HUES48 (cell line): ENCODE measurements at regions not wholly inside any gene's neighbourhood (a gene's known extent, or its start where the extent isn't known, plus 50 kb on each side); places are given as distances from the start of the nearest gene placed in this dataset.

Source experiments
- H3K27ac ChIP-seq: one replicate; pipeline ENCODE4 v1.7.0; 2013; ENCODE audit warnings: low read depth, low read length, inconsistent platforms
- H3K27me3 ChIP-seq: 2 replicates; pipeline ENCODE4 v1.6.1; 2013; ENCODE audit warnings: mild to moderate bottlenecking, low read length; ENCODE audit not compliant: control insufficient read depth, insufficient read depth
- H3K36me3 ChIP-seq: 2 replicates; pipeline ENCODE4 v1.6.1; 2013; ENCODE audit warnings: low read length; ENCODE audit not compliant: control insufficient read depth, insufficient read depth
- H3K4me1 ChIP-seq: 2 replicates; pipeline ENCODE4 v1.6.1; 2013; ENCODE audit warnings: mild to moderate bottlenecking, low read length; ENCODE audit not compliant: control insufficient read depth, insufficient read depth
- H3K4me3 ChIP-seq: 2 replicates; pipeline ENCODE4 v1.5.1; 2013; ENCODE audit warnings: mild to moderate bottlenecking, low read depth, low read length
- H3K9ac ChIP-seq: 2 replicates; pipeline ENCODE4 v1.6.1; 2013; ENCODE audit warnings: mild to moderate bottlenecking, low read depth, low read length, moderate library complexity
- H3K9me3 ChIP-seq: 2 replicates; pipeline ENCODE4 v1.6.1; 2013; ENCODE audit warnings: low read length; ENCODE audit not compliant: control insufficient read depth, insufficient read depth

- Histone ChIP-seq H3K36me3 (no peaks in the 10 kb centered on the region), H3K4me3 (no peak overlapping the region), H3K27ac (no peak overlapping the region), H3K9me3 (no peaks in the 10 kb centered on the region), H3K27me3 (peaks cover 10% of the 10 kb centered on the region), H3K4me1 (0 out of 2 replicates have a peak, but pooled peaks cover 4% of the 10 kb centered on the region), H3K9ac (no peak overlapping the region)
Measured at GRCh38 chr10:69751214-69751613, 50.5 kb upstream of the COL13A1 start.
